ENCODE measurements at regions not wholly inside any gene's neighbourhood (a gene's known extent, or its start where the extent isn't known, plus 50 kb on each side); places are given as distances from the start of the nearest gene placed in this dataset.

GRCh38 chr6:95784869-95785268 lies 207.5 kb downstream of the MANEA start:
- TF ChIP-seq CTCF (IDR thresholded peaks at IDR 0.05) (no peak), POLR2A (IDR thresholded peaks at IDR 0.05; ENCODE audit: low read depth) (no peak), EP300 (IDR thresholded peaks at IDR 0.05) (no peak), POLR2AphosphoS5 (IDR thresholded peaks at IDR 0.05) (no peak)
